ENCODE measurements at regions not wholly inside any gene's neighbourhood (a gene's known extent, or its start where the extent isn't known, plus 50 kb on each side); places are given as distances from the start of the nearest gene placed in this dataset.
"Not testable (repeated sequence)": the region's sequence is repeated elsewhere in the genome, so short reads cannot be mapped to it uniquely, and the experiment has no call there.

GRCh38 chr21:36246080-36246631 lies 73.8 kb upstream of the MORC3 start:
- DNase-seq (ENCODE audit: insufficient read length, low spot score) (no peak), FAIRE-seq (no peak)

DNA sequence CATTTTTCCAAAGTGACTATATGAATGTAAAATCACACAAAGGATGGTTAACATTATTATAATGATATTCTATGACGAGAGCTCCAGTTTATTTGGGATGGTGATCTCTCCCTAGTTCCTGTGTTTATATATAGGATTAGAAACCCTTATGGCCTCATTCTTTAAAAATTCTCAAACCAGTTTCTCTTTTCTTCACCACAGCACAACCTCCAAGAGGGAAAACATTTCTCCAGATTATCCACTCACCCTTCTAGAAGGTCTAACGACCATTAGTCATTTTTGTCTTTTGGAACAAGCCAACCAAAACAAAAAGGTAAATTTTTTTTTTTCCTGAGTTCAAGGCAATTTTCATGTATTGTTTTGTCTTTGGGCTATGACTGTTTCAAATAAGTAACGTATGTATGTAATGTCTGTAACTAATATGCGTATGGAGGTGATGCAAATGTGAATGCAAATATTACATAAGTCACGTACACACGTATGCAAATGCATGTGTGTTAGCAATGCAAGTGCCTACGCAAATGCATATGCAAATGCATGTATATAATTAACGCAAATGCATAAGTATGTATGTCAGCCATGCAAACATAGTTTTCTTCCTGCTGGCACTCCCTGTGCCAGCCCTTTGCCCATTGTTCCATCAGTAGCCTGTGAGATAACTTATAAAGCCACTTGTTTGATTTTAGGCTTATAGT lies 72.5 kb upstream of the MORC3 start:
- no peak for DNase-seq (ENCODE audit: insufficient read length, low spot score)
- FAIRE-seq = no peak

DNA sequence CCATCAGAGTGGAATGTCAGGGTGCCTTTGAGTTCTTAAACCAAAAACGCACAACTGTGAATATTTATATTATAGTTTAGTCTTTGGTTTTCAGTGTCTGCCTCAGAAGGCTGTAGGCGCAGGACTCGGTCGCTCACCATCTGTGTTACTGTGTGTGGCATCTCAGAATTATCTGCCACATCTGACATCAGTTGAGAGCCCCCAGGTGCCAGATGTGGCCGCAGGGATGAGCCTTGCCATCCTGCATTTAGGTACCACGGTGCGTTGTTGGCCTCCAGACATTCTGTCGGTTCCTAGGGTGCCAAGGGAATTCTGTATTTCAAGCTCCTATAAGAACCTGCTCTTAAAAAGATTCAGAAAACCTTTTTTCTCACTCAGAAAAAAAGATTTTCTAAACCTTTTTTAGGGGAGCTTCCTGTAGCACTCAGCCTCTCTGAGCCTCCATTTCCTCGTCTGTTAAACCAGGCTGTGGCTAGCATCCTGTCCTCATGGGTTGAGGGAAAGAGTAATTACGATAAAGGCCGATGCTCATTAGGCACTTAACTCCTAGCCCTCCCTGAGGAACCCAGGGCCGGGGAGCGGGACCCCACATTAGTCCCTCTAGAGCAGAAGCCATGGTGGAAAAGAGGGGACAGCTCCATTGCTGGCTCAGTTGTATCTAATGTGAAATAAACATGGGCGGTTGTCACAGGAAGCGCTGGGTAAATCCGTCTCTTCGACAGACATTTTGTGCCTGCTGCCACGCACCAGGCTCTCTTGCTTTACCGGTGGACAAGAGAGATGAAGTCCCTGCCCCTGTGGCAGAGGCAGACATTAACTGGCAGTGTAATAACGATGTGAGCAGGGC lies 70.2 kb upstream of the MORC3 start:
- no peak for FAIRE-seq
- no peak for DNase-seq (ENCODE audit: insufficient read length, low spot score)

DNA sequence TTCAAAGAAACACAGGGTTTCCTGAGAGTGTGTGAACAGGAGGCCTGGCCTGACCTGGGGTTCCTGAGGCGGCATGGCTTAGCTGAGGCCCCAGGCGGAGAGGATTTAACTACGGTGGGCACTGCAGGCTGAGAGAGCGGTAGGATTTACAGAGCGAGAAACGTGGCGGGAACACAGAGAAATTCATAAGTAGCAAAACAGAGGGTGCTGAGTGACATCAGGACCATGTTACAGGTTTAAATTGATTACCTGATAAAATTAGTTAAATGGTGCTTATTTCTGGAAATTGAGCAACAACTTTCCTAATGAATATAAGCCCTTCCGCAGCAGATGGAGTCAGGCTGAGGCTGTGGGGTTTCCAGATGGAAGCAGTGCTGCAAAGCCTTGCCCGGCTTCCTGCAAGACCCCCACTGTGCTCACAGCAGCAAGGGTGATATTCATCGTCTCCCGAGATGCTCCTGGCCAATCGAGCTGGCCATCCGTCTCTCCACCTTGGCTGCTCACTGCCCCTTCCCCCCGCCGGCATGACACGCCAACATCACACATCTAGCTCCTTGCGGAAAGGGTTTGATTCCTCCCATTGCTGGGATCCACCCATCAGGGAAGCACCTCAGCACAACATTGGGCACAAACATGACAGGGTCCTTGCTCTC lies 69.4 kb upstream of the MORC3 start:
- FAIRE-seq = no peak

GRCh38 chr21:36254106-36254941 lies 65.7 kb upstream of the MORC3 start:
- no peak for DNase-seq (ENCODE audit: insufficient read length, low spot score)
- no peak for FAIRE-seq

More for the DNA sequence above, 69.4 kb upstream of the MORC3 start:
- no peak for DNase-seq (ENCODE audit: insufficient read length, low spot score)

DNA sequence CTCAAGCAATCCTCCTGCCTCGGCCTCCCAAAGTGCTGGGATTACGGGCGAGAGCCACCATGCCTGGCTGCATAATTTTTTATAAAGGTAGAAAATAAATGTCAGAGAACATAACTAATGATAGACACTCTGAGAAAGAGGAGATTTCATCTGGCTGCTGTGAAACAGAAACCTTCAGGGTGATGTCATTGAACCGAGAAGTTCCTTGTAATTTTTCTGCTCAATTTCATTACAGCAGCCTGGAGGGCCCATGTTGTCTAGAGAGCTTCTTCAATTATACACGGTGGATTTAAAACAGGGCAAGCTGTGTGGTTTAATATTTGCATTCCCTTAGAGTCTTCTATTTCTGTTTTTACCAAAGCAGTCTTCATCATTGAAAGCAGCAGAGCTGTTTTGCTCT lies 64.3 kb upstream of the MORC3 start:
- no peak for FAIRE-seq
- DNase-seq (ENCODE audit: insufficient read length, low spot score) = no peak

GRCh38 chr21:36257657-36258056 lies 62.3 kb upstream of the MORC3 start:
- peak; percentile 88 for FAIRE-seq
- DNase-seq (ENCODE audit: insufficient read length, low spot score) = no peak

DNA sequence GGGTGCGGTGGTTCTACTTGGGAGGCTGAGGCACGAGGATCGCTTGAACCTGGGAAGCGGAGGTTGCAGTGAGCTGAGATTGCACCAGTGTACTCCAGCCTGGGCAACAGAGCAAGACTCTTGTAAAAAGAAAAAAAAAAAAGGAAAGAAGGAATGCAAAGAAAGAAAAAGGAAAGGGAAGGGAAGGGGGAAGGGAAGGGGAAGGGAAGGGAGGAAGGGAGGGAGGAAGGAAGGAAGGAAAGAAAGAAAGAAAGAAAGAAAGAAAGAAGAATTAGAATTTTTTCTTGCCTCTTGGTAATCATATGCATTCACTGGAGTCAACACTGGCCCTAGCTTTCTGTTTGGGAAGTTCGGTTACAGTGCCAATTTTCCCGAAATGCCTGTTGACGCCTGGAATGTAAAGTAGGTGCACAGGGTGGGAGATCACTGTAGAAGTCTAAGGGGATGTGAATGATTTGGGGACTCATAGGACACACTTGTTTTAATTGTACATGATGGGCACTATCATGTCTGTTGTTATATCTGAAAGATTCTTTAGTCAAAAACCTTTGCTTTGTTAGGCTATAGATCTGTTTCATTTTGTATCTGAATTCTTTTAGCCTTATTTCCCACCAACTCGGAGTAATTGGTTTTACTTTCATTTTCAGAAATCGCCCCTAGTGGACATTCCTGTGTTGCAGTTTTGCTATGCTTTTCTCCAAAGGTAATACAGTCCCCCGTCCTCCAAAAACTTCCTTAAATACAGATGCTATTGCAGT lies 59.8 kb upstream of the MORC3 start:
- DNase-seq (ENCODE audit: insufficient read length, low spot score) (peak; percentile 79), FAIRE-seq (no peak)

DNA sequence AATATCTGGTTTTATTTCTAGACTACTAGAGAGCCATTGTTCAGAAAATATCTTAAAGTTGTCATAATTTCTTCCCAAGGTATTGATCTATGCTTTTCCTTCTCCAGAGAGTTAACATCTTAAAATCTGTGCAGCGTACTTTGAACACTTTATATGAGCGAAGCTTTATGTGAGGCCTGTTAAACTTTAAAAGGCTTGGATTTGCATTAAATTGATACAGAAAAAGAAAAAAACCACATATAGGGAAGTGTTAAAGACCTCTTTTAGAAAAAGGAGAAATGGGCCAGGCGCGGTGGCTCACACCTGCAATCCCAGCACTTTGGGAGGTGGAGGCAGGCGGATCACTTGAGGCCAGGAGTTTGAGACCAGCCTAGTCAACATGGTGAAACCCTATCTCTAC lies 59.2 kb upstream of the MORC3 start:
- FAIRE-seq (no peak), DNase-seq (ENCODE audit: insufficient read length, low spot score) (no peak)

DNA sequence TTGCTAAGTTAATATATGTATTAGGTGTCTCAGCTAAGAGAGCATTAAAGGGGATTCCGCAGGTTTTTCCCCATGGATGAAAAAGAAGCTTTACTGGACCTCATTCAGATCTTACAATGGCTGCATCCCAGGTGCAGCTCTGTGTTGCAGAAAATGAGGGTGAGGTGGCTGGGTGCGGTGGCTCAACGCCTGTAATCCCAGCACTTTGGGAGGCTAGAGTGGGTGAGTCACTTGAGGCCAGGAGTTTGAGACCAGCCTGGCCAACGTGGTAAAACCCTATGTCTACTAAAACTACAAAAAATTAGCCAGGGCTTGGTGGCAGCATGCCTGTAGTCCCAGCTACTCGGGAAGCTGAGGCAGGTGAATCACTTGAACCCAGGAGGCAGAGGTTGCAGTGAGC lies 58.5 kb upstream of the MORC3 start:
- no peak for FAIRE-seq
- DNase-seq (ENCODE audit: insufficient read length, low spot score) = no peak

GRCh38 chr21:36263797-36264196 lies 56.2 kb upstream of the MORC3 start:
- no peak for FAIRE-seq
- DNase-seq (ENCODE audit: insufficient read length, low spot score) = no peak

- FAIRE-seq (no peak), DNase-seq (ENCODE audit: insufficient read length, low spot score) (no peak)
These were observed 54.6 kb upstream of the MORC3 start for GRCh38 chr21:36265431-36265830.

DNA sequence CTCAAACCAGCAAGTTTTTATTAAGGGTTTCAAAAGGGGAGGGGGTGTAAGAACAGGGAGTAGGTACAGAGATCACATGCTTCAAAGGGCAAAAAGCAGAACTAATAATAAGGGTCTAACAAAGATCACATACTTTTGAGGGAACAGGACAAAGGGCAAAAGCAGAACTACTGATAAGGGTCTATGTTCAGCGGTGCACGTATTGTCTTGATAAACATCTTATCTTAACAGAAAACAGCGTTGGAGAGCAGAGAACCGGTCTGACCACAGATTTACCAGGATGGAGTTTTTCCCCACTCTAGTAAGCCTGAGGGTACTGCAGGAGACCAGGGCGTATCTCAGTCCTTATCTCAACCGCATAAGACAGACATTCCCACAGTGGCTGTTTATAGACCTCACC lies 52.2 kb upstream of the MORC3 start:
- DNase-seq (ENCODE audit: insufficient read length, low spot score); FAIRE-seq: not testable (repeated sequence)

- DNase-seq (ENCODE audit: insufficient read length, low spot score); FAIRE-seq: not testable (repeated sequence)
These were observed 51.7 kb upstream of the MORC3 start for GRCh38 chr21:36268264-36268663.

Measured in HTR-8/SVneo (cell line).